ENCODE measurements at regions not wholly inside any gene's neighbourhood (a gene's known extent, or its start where the extent isn't known, plus 50 kb on each side); places are given as distances from the start of the nearest gene placed in this dataset.
A peak's percentile ranks its signal among the peaks of the same experiment; 100 is the strongest.

- ATAC-seq (peak; percentile 29; the same call in 1 of the 2 replicates), DNase-seq (ENCODE audit: low read depth, low spot score) (no peak)
- BruUV-seq (replicated peaks), result no TSS peak
- Histone ChIP-seq H3K27ac (ENCODE audit: low read length) (no peak overlapping the region), H3K36me3 (ENCODE audit: control insufficient read depth, insufficient read depth, low read length) (no peaks in the 10 kb centered on the region), H3K4me1 (ENCODE audit: control insufficient read depth, insufficient read depth, low read length) (no peaks in the 10 kb centered on the region), H3K4me3 (ENCODE audit: low read depth in 2 of 2, low read length in 2 of 2) (no peak overlapping the region), H3K9me3 (ENCODE audit: control insufficient read depth, insufficient read depth, low read depth, low read length) (0 out of 2 replicates have a peak, but pooled peaks cover 3% of the 10 kb centered on the region), H3K27me3 (ENCODE audit: control insufficient read depth, insufficient read depth, low read length) (no peaks in the 10 kb centered on the region)
- POLR2A ChIA-PET, result no interaction called here
- CTCF ChIA-PET, result no interaction called here
- TF ChIP-seq TCF7L2 (IDR thresholded peaks at IDR 0.05; ENCODE audit: low read depth, low read length), result no peak
- no peak for TF ChIP-seq CTCF (IDR thresholded peaks at IDR 0.05)
- no peak for TF ChIP-seq SIN3A (IDR thresholded peaks at IDR 0.05; ENCODE audit: borderline replicate concordance, insufficient read depth, low read depth, low read length)
- no peak for TF ChIP-seq REST (IDR thresholded peaks at IDR 0.05; ENCODE audit: insufficient read depth in 1 of 2, low read depth in 2 of 2, low read length in 1 of 2)
- no peak for TF ChIP-seq POLR2AphosphoS5 (IDR thresholded peaks at IDR 0.05; ENCODE audit: low read depth, low read length)
- in situ Hi-C loops (cut with HindIII; ENCODE audit: low pct_unique_long_range_greater_than_20kb, low sequenced_read_pairs) (no loop called here), intact Hi-C loops (cut with micrococcal nuclease; ENCODE audit: unreplicated experiment) (no loop called here)
Measured at GRCh38 chr2:207394203-207394781, 135.5 kb upstream of the CREB1 start.

GRCh38 chr2:207394812-207395534 is 134.8 kb upstream of the CREB1 start:
- ChIA-PET CTCF (no interaction called here), POLR2A (no interaction called here)
- H3K4me1 ChIP-seq (ENCODE audit: control insufficient read depth, insufficient read depth, low read length), result no peaks in the 10 kb centered on the region
- H3K27me3 ChIP-seq (ENCODE audit: control insufficient read depth, insufficient read depth, low read length), result no peaks in the 10 kb centered on the region
- peak; percentile 95 for ATAC-seq
- H3K36me3 ChIP-seq (ENCODE audit: control insufficient read depth, insufficient read depth, low read length), result no peaks in the 10 kb centered on the region
- intact Hi-C loops (cut with micrococcal nuclease; ENCODE audit: unreplicated experiment) (no loop called here), in situ Hi-C loops (cut with HindIII; ENCODE audit: low pct_unique_long_range_greater_than_20kb, low sequenced_read_pairs) (no loop called here)
- H3K4me3 ChIP-seq (ENCODE audit: low read depth in 2 of 2, low read length in 2 of 2), result no peak overlapping the region
- DNase-seq (ENCODE audit: low read depth, low spot score), result peak; percentile 91
- no peak overlapping the region for H3K27ac ChIP-seq (ENCODE audit: low read length)
- BruUV-seq (replicated peaks), result no TSS peak
- TF ChIP-seq SIN3A (IDR thresholded peaks at IDR 0.05; ENCODE audit: borderline replicate concordance, insufficient read depth, low read depth, low read length) (no peak), REST (IDR thresholded peaks at IDR 0.05; ENCODE audit: insufficient read depth in 1 of 2, low read depth in 2 of 2, low read length in 1 of 2) (no peak), CTCF (IDR thresholded peaks at IDR 0.05) (no peak), POLR2AphosphoS5 (IDR thresholded peaks at IDR 0.05; ENCODE audit: low read depth, low read length) (no peak), TCF7L2 (IDR thresholded peaks at IDR 0.05; ENCODE audit: low read depth, low read length) (no peak)
- H3K9me3 ChIP-seq (ENCODE audit: control insufficient read depth, insufficient read depth, low read depth, low read length), result 0 out of 2 replicates have a peak, but pooled peaks cover 3% of the 10 kb centered on the region

Measured in Panc1 (cell line).